SKM-1 treated with dmso at 0.1 percent for 144 hours (cell line): ENCODE measurements at regions not wholly inside any gene's neighbourhood (a gene's known extent, or its start where the extent isn't known, plus 50 kb on each side); places are given as distances from the start of the nearest gene placed in this dataset.

Source experiments
- DNase-seq: peaks from one replicate; lab custom pipeline; 2025; ENCODE audit not compliant: unreplicated experiment; lab: John Stamatoyannopoulos, UW

GRCh38 chr12:126858560-126858959, 1408.4 kb upstream of the TMEM132C start:
- no peak for DNase-seq

- DNase-seq, result no peak
Observed at GRCh38 chr12:126860210-126860609, 1406.8 kb upstream of the TMEM132C start.

- DNase-seq, result no peak
Observed at GRCh38 chr12:126862500-126862899, 1404.5 kb upstream of the TMEM132C start.

DNA sequence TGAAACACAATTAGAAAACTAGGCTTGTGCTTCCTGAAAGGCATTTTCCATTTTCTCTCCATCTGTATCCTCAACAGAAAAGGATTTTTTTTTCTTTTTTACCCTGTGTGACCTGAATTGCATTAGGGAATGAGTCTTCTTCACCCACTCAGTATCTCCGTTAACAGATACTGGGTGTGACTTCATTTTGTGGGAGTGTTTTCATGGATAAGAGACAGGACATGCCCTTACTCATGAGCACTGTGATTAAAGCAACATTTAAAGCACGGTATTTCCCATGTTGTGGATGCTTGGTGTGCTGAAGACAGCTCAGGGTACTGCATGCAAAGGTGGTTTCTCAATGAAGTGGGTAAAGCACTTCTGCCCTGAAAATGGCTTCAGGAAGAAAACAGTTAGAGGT, 1397.3 kb upstream of the TMEM132C start:
- DNase-seq, result no peak

DNA sequence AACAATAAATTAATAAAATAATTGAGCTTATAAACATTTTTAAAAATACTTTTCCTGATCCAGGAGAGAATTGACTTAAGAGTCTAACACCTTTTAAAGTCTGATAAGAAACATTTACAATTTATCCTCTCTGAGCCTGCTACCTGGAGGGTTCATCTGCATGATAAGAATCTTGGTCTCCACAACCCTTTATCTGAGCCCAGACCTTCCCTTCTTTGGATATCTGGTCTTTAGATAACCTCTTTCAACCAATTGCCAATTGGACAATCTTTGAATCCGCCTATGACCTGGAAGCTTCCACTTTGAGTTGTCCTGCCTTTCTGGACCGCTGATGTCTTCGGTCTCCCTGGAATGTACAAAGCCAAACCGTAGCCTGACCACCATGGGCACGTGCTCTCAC, 1393.3 kb upstream of the TMEM132C start:
- DNase-seq, result no peak

DNA sequence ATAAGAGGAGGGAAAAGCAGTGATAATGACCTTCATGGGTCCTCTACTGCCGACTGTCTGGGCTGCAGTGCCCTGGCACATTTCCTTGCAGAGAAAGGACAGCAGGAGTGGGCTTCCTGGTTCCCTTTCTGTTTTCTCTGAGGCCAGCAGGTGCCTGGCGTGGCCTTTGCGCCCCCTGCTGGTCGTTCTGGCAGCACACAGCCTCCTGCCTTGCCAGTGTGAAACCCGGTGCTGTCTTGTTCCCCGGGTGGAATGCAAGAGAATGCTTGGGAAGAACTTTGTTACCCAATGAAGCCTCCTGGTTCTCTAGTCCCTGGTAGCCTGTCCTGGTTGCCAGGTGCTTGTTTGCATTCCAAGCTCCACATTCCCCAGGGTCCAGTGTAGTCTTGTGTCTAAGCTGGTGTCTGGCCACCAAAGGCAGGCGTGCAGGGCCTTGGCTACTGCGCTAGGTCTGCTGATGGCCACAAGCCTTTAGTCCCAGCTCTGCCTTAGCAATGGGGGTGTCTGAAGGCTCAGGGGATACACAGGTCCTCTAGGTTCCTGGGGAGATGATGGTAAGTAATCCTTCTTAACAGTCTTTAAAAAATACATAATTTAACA, 1392.4 kb upstream of the TMEM132C start:
- DNase-seq, result no peak

- no peak for DNase-seq
Observed at GRCh38 chr12:126879842-126880241, 1387.1 kb upstream of the TMEM132C start.

DNA sequence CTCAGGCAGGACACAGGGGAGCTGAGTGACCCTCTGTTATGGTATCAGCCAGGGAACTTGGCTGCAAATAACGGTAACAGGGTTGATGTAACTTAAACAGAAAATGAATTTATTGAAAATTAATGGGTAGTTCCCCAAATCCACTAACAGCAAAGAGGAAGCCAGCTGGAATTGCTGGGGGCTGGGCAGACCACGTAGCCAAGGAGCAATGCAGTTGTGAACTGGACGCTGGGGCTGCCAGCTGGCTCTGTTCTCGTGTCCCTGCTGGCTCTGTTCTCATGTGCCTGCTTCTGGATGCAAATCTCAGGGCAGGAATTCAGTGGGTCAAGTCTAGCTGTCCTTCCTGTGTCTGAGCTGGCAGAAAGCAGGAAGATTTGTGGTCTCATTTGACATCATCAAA, 1383.3 kb upstream of the TMEM132C start:
- DNase-seq, result no peak

DNA sequence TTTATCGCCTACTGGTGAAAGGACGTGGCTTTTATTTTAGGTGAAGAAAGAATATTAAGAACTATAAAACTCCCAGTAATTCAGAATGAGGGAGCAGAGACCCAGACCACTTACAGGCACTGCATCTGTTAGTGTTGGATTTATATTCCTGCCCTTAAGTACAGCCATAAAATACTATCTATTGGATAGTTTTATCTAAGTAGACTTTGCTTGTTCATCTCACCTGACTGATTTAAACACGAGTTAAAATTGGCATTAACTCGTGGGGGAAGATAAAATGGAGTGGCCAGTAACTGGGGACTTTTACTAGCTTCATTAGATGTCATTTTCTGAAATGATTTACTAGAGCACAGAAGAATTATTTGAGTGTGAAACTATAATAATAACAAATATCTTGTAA, 1377.5 kb upstream of the TMEM132C start:
- DNase-seq, result no peak

DNA sequence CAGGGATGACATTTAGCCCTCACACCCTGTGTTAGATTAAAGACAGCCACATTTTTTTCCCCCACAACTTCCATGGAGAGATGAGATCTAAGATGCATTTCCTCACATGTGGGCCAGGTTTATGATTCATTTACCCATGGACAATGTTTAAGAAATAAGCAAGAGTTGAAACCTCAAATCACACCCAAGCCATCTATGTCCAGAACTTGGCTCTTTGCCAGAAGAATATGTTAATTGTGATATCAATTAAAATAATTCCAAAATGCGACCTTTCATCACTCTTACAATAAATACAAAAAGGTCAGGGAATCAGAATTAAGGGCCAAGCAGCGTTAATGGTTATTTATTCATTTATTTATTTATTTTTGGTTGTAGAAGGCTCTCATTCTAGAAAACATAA, 1376.9 kb upstream of the TMEM132C start:
- DNase-seq, result no peak

DNA sequence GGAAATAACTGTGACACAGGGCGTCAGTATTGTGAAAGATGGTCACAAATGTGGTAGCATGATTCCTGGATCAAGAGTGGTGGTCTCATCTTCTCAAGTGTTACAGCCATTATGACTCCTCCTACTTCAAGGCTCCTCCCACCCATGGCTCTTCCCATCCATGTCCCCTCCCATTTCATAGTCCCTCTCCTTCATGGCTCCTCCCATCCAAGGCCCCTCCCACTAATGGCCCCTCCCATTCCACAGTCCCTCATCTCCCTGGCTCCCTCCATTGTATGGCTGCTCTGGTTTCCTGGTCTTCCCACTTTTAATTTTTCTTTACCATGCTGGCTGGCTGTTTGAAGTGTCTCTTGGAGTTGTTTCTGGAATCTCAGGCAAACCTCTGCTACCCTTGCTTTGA, 1375.2 kb upstream of the TMEM132C start:
- no peak for DNase-seq

- DNase-seq, result no peak
Observed at GRCh38 chr12:126895951-126896913, 1370.7 kb upstream of the TMEM132C start.

DNA sequence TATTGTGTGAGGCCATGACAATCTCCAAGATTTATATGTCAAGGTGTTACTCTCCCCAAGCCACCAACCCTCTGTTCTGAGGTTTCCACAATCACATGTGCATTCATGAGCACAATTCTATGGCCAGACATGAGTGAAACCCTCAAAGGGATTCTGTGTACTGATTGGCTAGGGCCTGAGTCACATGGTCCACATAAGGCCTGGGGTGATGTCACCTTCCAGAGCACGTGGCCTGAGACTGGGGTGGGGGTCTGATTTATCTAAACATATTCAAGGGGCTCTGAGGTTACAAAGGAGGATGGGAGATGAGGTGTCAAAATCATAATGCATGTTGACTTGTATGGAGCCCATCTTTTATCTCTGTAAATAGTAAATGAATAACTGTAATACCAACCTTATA, 1369.9 kb upstream of the TMEM132C start:
- DNase-seq, result no peak

GRCh38 chr12:126897778-126898177, 1369.2 kb upstream of the TMEM132C start:
- no peak for DNase-seq

- DNase-seq, result no peak
Observed at GRCh38 chr12:126898562-126898961, 1368.4 kb upstream of the TMEM132C start.

GRCh38 chr12:126899926-126900792, 1366.8 kb upstream of the TMEM132C start:
- no peak for DNase-seq

DNA sequence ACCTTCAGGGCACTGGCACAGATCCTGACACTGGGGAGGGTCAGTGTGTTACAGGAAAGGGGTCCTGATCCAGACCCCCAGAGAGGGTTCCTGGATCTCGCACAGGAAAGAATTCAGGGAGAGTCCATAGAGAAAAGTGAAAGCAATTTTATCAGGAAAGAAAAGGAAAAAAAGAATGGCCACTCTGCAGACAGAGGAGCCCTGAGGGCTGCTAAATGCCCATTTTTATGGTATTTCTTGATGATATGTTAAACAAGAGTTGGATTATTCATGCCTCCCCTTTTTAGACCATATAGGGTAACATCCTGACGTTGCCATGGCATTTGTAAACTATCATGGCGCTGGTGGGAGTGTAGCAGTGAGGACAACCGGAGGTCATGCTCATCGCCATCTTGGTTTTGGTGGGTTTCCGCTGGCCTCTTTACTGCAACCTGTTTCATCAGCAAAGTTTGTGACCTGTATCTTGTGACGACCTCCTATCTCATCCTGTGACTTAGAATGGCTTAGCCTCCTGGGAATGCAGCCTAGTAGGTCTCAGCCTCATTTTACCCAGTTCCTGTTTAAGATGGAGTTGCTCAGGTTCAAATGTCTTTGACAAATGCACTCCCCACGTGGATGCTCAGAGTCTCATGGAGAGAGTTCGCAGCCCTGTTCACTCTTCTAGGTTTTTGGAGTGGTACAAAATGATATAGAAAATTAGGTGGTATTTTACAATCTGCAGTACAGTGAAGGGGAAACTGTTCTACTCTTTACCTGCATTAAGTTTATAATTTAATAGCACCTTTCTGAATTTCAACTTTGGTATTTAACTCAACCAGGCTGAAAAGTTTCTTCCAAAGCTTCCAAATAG, 1363.7 kb upstream of the TMEM132C start:
- no peak for DNase-seq

DNA sequence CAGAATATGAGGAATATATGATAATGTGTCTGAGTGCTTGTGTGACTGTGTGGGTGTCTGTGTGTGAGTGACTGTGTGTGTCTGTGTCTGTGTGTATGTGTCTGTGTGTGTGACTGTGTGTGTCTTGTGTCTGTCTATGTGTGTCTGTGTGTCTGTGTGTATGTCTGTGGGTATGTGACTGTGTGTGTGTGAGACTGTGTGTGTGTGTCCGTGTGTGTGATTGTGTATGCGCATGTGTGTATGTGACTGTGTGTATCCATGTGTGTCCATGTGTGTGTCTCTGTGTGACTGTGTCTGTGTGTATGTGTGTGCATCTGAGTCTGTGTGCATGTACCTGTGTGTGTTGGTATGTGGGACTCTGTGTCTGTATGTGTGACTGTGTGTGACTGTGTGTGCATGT, 1361.2 kb upstream of the TMEM132C start:
- DNase-seq, result no peak

DNA sequence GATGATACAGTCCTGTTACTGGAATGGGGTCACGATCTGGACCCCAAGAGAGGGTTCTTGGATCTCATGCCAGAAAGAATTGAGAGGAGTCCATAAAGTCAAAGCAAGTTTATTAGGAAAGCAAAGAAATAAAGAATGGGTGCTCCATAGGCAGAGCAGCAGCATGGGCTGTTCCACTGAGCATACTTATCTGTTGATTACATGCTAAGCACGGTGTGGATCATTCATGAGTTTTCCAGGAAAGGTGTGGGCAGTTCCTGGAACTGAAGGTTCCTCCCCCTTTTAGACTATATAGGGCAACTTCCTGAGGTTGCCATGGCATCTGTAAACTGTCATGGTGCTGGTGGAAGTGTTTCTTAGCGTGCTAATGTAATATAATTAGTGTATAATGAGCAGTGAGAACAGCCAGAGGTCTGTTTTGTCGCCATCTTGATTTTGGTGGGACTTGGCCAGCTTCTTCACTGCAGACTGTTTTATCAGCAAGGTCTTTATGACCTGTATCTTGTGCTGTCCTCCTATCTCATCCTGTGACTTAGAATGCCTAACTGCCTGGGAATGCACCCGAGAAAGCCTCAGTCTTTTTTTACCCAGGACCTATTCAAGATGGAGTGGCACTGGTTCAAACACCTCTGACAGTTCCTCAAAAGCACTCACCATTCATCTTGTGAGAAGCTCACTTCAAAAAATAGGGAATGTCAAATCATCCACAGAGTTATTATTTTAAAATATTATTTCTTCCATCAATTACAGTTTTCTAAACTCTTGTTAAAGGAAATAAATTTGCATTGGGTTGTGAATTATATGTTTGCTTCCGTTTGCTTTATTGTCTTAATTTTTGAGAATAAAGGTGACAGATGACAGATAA, 1358.8 kb upstream of the TMEM132C start:
- no peak for DNase-seq

DNA sequence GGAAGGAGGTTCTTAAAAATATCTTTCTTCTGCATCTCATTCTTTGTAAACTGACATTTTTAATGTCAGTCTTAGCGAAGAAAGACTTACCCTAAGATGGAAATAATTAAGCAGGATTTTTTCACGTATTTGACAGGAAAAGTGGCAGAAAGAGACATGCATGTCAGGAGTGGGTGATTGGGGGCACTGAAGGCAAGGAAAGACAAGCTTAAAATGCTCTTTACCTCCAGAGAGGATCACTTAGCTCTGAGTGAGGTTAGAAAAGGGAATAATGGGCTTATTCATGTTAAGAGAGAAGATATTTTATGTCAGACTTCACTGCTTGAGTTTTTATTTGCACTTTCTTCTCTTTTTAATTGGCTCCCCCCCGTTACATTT, 1358.2 kb upstream of the TMEM132C start:
- DNase-seq, result no peak
